HEK293 (cell line): ENCODE measurements at regions not wholly inside any gene's neighbourhood (a gene's known extent, or its start where the extent isn't known, plus 50 kb on each side); places are given as distances from the start of the nearest gene placed in this dataset.

Experiments used
- CTCF ChIA-PET: fragments of 350-600 bp; formaldehyde crosslinking; extraction: SDS; loops from one replicate; lab custom pipeline; 2021; ENCODE audit warnings: antibody characterized with exemption; lab: Yijun Ruan, JAX
- POLR2A ChIA-PET: fragments of 300-600 bp; formaldehyde crosslinking; extraction: SDS; loops from one replicate; lab custom pipeline; 2020; ENCODE audit warnings: antibody characterized with exemption, inconsistent platforms; lab: Yijun Ruan, JAX
- H3K27ac ChIP-seq: fragments of 200-500 bp; sonication (Bioruptor generic); 2 replicates; pipeline ENCODE4 v1.5.1; 2014; ENCODE audit warnings: low read depth, low read length, control low read depth, inconsistent platforms; ENCODE audit errors: extremely low read depth
- H3K36me3 ChIP-seq, 2 experiments: fragments of 200-500 bp in 1 of 2; sonication (Bioruptor generic) in 1 of 2; 1 replicate in 1 of 2; 2 replicates in 1 of 2; pipeline ENCODE4 v1.5.1; 2014 to 2017; ENCODE audit warnings: inconsistent platforms in 2 of 2, low read length in 2 of 2; ENCODE audit not compliant: control insufficient read depth in 2 of 2, insufficient read depth in 1 of 2
- H3K4me1 ChIP-seq: fragments of 200-500 bp; sonication (Bioruptor generic); 2 replicates; pipeline ENCODE4 v1.5.1; 2014; ENCODE audit warnings: mild to moderate bottlenecking, low read length, inconsistent platforms; ENCODE audit not compliant: control insufficient read depth, insufficient read depth
- H3K4me3 ChIP-seq: 2 replicates; pipeline ENCODE4 v1.5.1; 2011; ENCODE audit warnings: low read depth, mild to moderate bottlenecking, control low read depth, low read length, moderate library complexity
- H3K9me3 ChIP-seq: fragments of 200-500 bp; sonication (Bioruptor generic); 2 replicates; pipeline ENCODE4 v1.5.1; 2014; ENCODE audit warnings: low read depth, low read length, inconsistent platforms; ENCODE audit not compliant: control insufficient read depth, insufficient read depth
- MZF1 ChIP-seq: fragments of 450-650 bp; formaldehyde crosslinking; IDR thresholded peaks from 2 replicates; pipeline ENCODE4 v1.5.1; 2017; ENCODE audit warnings: missing biosample characterization, missing genetic modification characterization, borderline replicate concordance
- OSR2 ChIP-seq: fragments of 450-650 bp; formaldehyde crosslinking; IDR thresholded peaks from 2 replicates; pipeline ENCODE4 v1.5.1; 2016; ENCODE audit warnings: missing biosample characterization, missing genetic modification characterization
- OVOL3 ChIP-seq: fragments of 450-650 bp; formaldehyde crosslinking; IDR thresholded peaks from 2 replicates; pipeline ENCODE4 v1.5.1; 2016; ENCODE audit warnings: missing biosample characterization, missing genetic modification characterization
- ZBTB26 ChIP-seq: fragments of 450-650 bp; formaldehyde crosslinking; optimal IDR thresholded peaks from 2 replicates; pipeline ENCODE3; 2016; ENCODE audit warnings: missing biosample characterization, mild to moderate bottlenecking, missing genetic modification characterization
- ZNF112 ChIP-seq: fragments of 450-650 bp; formaldehyde crosslinking; IDR thresholded peaks from 2 replicates; pipeline ENCODE4 v1.5.0; 2017; ENCODE audit warnings: missing biosample characterization, missing genetic modification characterization
- ZNF174 ChIP-seq: fragments of 450-650 bp; formaldehyde crosslinking; IDR thresholded peaks from 2 replicates; pipeline ENCODE4 v1.5.0; 2017; ENCODE audit warnings: missing biosample characterization, mild to moderate bottlenecking, missing genetic modification characterization
- ZNF221 ChIP-seq: fragments of 450-650 bp; formaldehyde crosslinking; IDR thresholded peaks from 2 replicates; pipeline ENCODE4 v1.5.1; 2017; ENCODE audit warnings: missing biosample characterization, missing genetic modification characterization, borderline replicate concordance
- ZNF23 ChIP-seq: fragments of 450-650 bp; formaldehyde crosslinking; IDR thresholded peaks from 2 replicates; pipeline ENCODE4 v1.5.1; 2016; ENCODE audit warnings: missing biosample characterization, missing genetic modification characterization, borderline replicate concordance
- ZNF274 ChIP-seq, 2 experiments: fragments of 200-500 bp in 1 of 2; fragments of 450-650 bp in 1 of 2; sonication (Bioruptor generic) in 1 of 2; formaldehyde crosslinking in 1 of 2; IDR thresholded peaks; 2 replicates each; pipeline versions ENCODE4 v1.5.1 to v1.6.1; 2014 to 2016; ENCODE audit warnings: borderline replicate concordance in 1 of 2, inconsistent platforms in 1 of 2, low read length in 1 of 2, missing biosample characterization in 1 of 2, missing genetic modification characterization in 1 of 2
- ZNF280C ChIP-seq: fragments of 450-650 bp; formaldehyde crosslinking; IDR thresholded peaks from 2 replicates; pipeline ENCODE4 v1.5.1; 2016; ENCODE audit warnings: missing biosample characterization, missing genetic modification characterization
- ZNF335 ChIP-seq: fragments of 450-650 bp; formaldehyde crosslinking; conservative IDR thresholded peaks from 2 replicates; pipeline ENCODE4 v1.5.1; 2016; ENCODE audit warnings: missing biosample characterization, missing genetic modification characterization
- ZNF521 ChIP-seq: fragments of 450-650 bp; formaldehyde crosslinking; IDR thresholded peaks from 2 replicates; pipeline ENCODE4 v1.5.1; 2017; ENCODE audit warnings: missing biosample characterization, mild to moderate bottlenecking, missing genetic modification characterization
- ZNF529 ChIP-seq: fragments of 450-650 bp; formaldehyde crosslinking; IDR thresholded peaks from 2 replicates; pipeline ENCODE4 v1.5.1; 2017; ENCODE audit warnings: missing genetic modification characterization, missing biosample characterization; ENCODE audit not compliant: insufficient replicate concordance
- ZNF549 ChIP-seq: fragments of 450-650 bp; IDR thresholded peaks from 2 replicates; pipeline ENCODE4 v1.5.1; 2018; ENCODE audit warnings: missing biosample characterization, missing genetic modification characterization, mild to moderate bottlenecking, inconsistent platforms, moderate library complexity
- ZNF571 ChIP-seq: fragments of 450-650 bp; formaldehyde crosslinking; IDR thresholded peaks from 2 replicates; pipeline ENCODE4 v1.5.0; 2017; ENCODE audit warnings: missing biosample characterization, missing genetic modification characterization
- TF ChIP-seq, protein P1 (sequence below): fragments of 450-650 bp; formaldehyde crosslinking; IDR thresholded peaks from 2 replicates; pipeline ENCODE4 v1.5.1; 2016; ENCODE audit warnings: missing biosample characterization, missing genetic modification characterization
- TF ChIP-seq, protein P2 (sequence below): fragments of 450-650 bp; formaldehyde crosslinking; IDR thresholded peaks from 2 replicates; pipeline ENCODE4 v1.5.1; 2017; ENCODE audit warnings: missing biosample characterization, missing genetic modification characterization
- TF ChIP-seq, protein P3 (sequence below): fragments of 450-650 bp; IDR thresholded peaks from 2 replicates; pipeline ENCODE4 v1.5.1; 2018; ENCODE audit warnings: missing biosample characterization, missing genetic modification characterization
- TF ChIP-seq, protein P4 (sequence below): fragments of 450-650 bp; formaldehyde crosslinking; conservative IDR thresholded peaks from 2 replicates; pipeline ENCODE4 v1.5.1; 2016; ENCODE audit warnings: low read depth, missing biosample characterization, missing genetic modification characterization
- TF ChIP-seq, protein P5 (sequence below): fragments of 450-650 bp; formaldehyde crosslinking; IDR thresholded peaks from 2 replicates; pipeline ENCODE4; 2016; ENCODE audit warnings: missing biosample characterization, missing genetic modification characterization

- ChIA-PET CTCF (no interaction called here), POLR2A (no interaction called here)
Observed at GRCh38 chr5:58148254-58148775, 311.6 kb downstream of the PLK2 start.

More at GRCh38 chr5:58148254-58148775, 311.6 kb downstream of the PLK2 start:
- Histone ChIP-seq H3K27ac (no peak overlapping the region), H3K4me1 (peaks cover 6% of the 10 kb centered on the region; the same call in 1 of the 2 replicates), H3K36me3 (no peaks in the 10 kb centered on the region), H3K4me3 (no peak overlapping the region), H3K9me3 (no peaks in the 10 kb centered on the region)
- TF ChIP-seq, protein P1, sequence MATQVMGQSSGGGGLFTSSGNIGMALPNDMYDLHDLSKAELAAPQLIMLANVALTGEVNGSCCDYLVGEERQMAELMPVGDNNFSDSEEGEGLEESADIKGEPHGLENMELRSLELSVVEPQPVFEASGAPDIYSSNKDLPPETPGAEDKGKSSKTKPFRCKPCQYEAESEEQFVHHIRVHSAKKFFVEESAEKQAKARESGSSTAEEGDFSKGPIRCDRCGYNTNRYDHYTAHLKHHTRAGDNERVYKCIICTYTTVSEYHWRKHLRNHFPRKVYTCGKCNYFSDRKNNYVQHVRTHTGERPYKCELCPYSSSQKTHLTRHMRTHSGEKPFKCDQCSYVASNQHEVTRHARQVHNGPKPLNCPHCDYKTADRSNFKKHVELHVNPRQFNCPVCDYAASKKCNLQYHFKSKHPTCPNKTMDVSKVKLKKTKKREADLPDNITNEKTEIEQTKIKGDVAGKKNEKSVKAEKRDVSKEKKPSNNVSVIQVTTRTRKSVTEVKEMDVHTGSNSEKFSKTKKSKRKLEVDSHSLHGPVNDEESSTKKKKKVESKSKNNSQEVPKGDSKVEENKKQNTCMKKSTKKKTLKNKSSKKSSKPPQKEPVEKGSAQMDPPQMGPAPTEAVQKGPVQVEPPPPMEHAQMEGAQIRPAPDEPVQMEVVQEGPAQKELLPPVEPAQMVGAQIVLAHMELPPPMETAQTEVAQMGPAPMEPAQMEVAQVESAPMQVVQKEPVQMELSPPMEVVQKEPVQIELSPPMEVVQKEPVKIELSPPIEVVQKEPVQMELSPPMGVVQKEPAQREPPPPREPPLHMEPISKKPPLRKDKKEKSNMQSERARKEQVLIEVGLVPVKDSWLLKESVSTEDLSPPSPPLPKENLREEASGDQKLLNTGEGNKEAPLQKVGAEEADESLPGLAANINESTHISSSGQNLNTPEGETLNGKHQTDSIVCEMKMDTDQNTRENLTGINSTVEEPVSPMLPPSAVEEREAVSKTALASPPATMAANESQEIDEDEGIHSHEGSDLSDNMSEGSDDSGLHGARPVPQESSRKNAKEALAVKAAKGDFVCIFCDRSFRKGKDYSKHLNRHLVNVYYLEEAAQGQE (tag by site-specific recombination): no peak
- TF ChIP-seq ZNF174 (tag by site-specific recombination) (no peak), ZNF280C (tag by site-specific recombination) (no peak), ZNF529 (tag by site-specific recombination) (no peak), ZBTB26 (tag by site-specific recombination) (no peak), ZNF274 (IDR thresholded peaks at IDR 0.05; ENCODE audit: low read length) (no peak), ZNF274 (tag by site-specific recombination; IDR thresholded peaks at IDR 0.05; ENCODE audit: borderline replicate concordance) (no peak), ZNF549 (no peak), ZNF521 (tag by site-specific recombination) (no peak), ZNF571 (tag by site-specific recombination) (no peak), MZF1 (tag by site-specific recombination) (no peak), OVOL3 (tag by site-specific recombination) (no peak), OSR2 (tag by site-specific recombination) (no peak), ZNF112 (tag by site-specific recombination) (no peak), ZNF23 (tag by site-specific recombination) (no peak), ZNF221 (tag by site-specific recombination) (no peak), ZNF335 (no peak)
- TF ChIP-seq, protein P2, sequence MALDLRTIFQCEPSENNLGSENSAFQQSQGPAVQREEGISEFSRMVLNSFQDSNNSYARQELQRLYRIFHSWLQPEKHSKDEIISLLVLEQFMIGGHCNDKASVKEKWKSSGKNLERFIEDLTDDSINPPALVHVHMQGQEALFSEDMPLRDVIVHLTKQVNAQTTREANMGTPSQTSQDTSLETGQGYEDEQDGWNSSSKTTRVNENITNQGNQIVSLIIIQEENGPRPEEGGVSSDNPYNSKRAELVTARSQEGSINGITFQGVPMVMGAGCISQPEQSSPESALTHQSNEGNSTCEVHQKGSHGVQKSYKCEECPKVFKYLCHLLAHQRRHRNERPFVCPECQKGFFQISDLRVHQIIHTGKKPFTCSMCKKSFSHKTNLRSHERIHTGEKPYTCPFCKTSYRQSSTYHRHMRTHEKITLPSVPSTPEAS (tag by site-specific recombination): no peak
- TF ChIP-seq, protein P3, sequence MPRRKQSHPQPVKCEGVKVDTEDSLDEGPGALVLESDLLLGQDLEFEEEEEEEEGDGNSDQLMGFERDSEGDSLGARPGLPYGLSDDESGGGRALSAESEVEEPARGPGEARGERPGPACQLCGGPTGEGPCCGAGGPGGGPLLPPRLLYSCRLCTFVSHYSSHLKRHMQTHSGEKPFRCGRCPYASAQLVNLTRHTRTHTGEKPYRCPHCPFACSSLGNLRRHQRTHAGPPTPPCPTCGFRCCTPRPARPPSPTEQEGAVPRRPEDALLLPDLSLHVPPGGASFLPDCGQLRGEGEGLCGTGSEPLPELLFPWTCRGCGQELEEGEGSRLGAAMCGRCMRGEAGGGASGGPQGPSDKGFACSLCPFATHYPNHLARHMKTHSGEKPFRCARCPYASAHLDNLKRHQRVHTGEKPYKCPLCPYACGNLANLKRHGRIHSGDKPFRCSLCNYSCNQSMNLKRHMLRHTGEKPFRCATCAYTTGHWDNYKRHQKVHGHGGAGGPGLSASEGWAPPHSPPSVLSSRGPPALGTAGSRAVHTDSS (tag by site-specific recombination): no peak
- TF ChIP-seq, protein P4, sequence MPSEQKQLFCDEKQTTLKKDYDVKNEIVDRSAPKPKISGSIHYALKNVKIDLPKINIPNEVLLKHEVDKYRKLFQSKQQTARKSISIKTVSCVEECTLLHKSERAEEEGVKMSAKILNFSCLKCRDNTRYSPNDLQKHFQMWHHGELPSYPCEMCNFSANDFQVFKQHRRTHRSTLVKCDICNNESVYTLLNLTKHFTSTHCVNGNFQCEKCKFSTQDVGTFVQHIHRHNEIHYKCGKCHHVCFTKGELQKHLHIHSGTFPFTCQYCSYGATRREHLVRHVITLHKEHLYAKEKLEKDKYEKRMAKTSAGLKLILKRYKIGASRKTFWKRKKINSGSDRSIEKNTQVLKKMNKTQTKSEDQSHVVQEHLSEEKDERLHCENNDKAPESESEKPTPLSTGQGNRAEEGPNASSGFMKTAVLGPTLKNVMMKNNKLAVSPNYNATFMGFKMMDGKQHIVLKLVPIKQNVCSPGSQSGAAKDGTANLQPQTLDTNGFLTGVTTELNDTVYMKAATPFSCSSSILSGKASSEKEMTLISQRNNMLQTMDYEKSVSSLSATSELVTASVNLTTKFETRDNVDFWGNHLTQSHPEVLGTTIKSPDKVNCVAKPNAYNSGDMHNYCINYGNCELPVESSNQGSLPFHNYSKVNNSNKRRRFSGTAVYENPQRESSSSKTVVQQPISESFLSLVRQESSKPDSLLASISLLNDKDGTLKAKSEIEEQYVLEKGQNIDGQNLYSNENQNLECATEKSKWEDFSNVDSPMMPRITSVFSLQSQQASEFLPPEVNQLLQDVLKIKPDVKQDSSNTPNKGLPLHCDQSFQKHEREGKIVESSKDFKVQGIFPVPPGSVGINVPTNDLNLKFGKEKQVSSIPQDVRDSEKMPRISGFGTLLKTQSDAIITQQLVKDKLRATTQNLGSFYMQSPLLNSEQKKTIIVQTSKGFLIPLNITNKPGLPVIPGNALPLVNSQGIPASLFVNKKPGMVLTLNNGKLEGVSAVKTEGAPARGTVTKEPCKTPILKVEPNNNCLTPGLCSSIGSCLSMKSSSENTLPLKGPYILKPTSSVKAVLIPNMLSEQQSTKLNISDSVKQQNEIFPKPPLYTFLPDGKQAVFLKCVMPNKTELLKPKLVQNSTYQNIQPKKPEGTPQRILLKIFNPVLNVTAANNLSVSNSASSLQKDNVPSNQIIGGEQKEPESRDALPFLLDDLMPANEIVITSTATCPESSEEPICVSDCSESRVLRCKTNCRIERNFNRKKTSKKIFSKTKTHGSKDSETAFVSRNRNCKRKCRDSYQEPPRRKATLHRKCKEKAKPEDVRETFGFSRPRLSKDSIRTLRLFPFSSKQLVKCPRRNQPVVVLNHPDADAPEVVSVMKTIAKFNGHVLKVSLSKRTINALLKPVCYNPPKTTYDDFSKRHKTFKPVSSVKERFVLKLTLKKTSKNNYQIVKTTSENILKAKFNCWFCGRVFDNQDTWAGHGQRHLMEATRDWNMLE (tag by site-specific recombination): no peak
- TF ChIP-seq, protein P5, sequence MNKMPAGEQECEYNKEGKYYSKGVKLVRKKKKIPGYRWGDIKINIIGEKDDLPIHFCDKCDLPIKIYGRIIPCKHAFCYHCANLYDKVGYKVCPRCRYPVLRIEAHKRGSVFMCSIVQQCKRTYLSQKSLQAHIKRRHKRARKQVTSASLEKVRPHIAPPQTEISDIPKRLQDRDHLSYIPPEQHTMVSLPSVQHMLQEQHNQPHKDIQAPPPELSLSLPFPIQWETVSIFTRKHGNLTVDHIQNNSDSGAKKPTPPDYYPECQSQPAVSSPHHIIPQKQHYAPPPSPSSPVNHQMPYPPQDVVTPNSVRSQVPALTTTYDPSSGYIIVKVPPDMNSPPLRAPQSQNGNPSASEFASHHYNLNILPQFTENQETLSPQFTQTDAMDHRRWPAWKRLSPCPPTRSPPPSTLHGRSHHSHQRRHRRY: no peak
